Fibroblast of lung (primary cell): ENCODE measurements at regions not wholly inside any gene's neighbourhood (a gene's known extent, or its start where the extent isn't known, plus 50 kb on each side); places are given as distances from the start of the nearest gene placed in this dataset.

ENCODE experiments used
- CTCF ChIP-seq, 2 donors: IDR thresholded peaks in 1 of 2; conservative IDR thresholded peaks in 1 of 2; 1 replicate in 1 of 2; 2 replicates in 1 of 2; pipeline ENCODE4 v1.5.1; 2011 to 2012; ENCODE audit warnings: low read length in 2 of 2, control low read depth in 1 of 2, inconsistent platforms in 1 of 2, low read depth in 1 of 2, mild to moderate bottlenecking in 1 of 2
- EZH2 ChIP-seq: IDR thresholded peaks from 2 replicates; pipeline ENCODE4 v1.5.1; 2012; ENCODE audit warnings: low read length, control low read depth, mild to moderate bottlenecking; ENCODE audit errors: missing control alignments

- no peak for TF ChIP-seq CTCF (conservative IDR thresholded peaks at IDR 0.05 in 1 of 2, IDR thresholded peaks at IDR 0.05 in 1 of 2; ENCODE audit: low read depth in 1 of 2, low read length in 2 of 2)
- no peak for TF ChIP-seq EZH2
These were observed 256.2 kb upstream of the RARB start for GRCh38 chr3:25171897-25172296.
